Common myeloid progenitor, CD34-positive (primary cell): ENCODE measurements at regions not wholly inside any gene's neighbourhood (a gene's known extent, or its start where the extent isn't known, plus 50 kb on each side); places are given as distances from the start of the nearest gene placed in this dataset.

Source experiments
- CTCF ChIA-PET: fragments of 350-600 bp; sonication (Branson Sonifier 250); formaldehyde crosslinking; loops from one replicate; lab custom pipeline; 2021; ENCODE audit warnings: antibody characterized with exemption; lab: Charles Lee
- POLR2A ChIA-PET: fragments of 350-600 bp; sonication (Branson Sonifier 250); formaldehyde crosslinking; loops from one replicate; lab custom pipeline; 2021; ENCODE audit warnings: antibody characterized with exemption; lab: Charles Lee
- DNase-seq, 3 donors: peaks; one replicate each; pipeline versions ENCODE4 v3.0.0 to v3.0.0-alpha.2; 2013
- H3K27ac ChIP-seq, 2 experiments: 1 replicate in 1 of 2; 2 replicates in 1 of 2; pipeline ENCODE4 v1.7.0; 2013; ENCODE audit warnings: inconsistent platforms in 2 of 2, low read length in 2 of 2, mild to moderate bottlenecking in 2 of 2, low read depth in 1 of 2, moderate library complexity in 1 of 2; ENCODE audit not compliant: severe bottlenecking in 2 of 2, insufficient read depth in 1 of 2, poor library complexity in 1 of 2
- H3K27me3 ChIP-seq, 5 experiments: replicated peaks in 2 of 5; 1 replicate in 3 of 5; 2 replicates in 2 of 5; pipeline versions ENCODE4 v1.6.1 to v1.7.0; 2013; ENCODE audit warnings: low read length in 4 of 5, mild to moderate bottlenecking in 2 of 5, moderate library complexity in 2 of 5, inconsistent platforms in 1 of 5; ENCODE audit not compliant: insufficient read depth in 5 of 5, control insufficient read depth in 4 of 5
- H3K36me3 ChIP-seq, 4 experiments: 1 replicate in 2 of 4; 2 replicates in 2 of 4; pipeline versions ENCODE4 v1.6.1 to v1.7.0; 2013; ENCODE audit warnings: low read length in 3 of 4, control low read depth in 1 of 4, mild to moderate bottlenecking in 1 of 4; ENCODE audit not compliant: control insufficient read depth in 4 of 4, insufficient read depth in 4 of 4
- H3K4me1 ChIP-seq, 4 experiments: 1 replicate in 3 of 4; 2 replicates in 1 of 4; pipeline versions ENCODE4 v1.6.1 to v1.7.1; 2013; ENCODE audit warnings: low read length in 3 of 4, mild to moderate bottlenecking in 3 of 4, control low read depth in 1 of 4, inconsistent platforms in 1 of 4, moderate library complexity in 1 of 4; ENCODE audit not compliant: control insufficient read depth in 4 of 4, insufficient read depth in 4 of 4; ENCODE audit errors: control extremely low read depth in 1 of 4
- H3K4me3 ChIP-seq, 7 experiments: 1 replicate in 4 of 7; 2 replicates in 3 of 7; pipeline versions ENCODE4 v1.5.1 to v1.7.0; 2013; ENCODE audit warnings: mild to moderate bottlenecking in 7 of 7, low read length in 6 of 7, moderate library complexity in 6 of 7, inconsistent platforms in 2 of 7, low read depth in 2 of 7, control low read depth in 1 of 7; ENCODE audit not compliant: insufficient read depth in 4 of 7, control insufficient read depth in 1 of 7; ENCODE audit errors: extremely low read depth in 1 of 7
- H3K9me3 ChIP-seq, 5 experiments: 1 replicate in 4 of 5; 2 replicates in 1 of 5; pipeline versions ENCODE4 v1.6.1 to v1.7.1; 2013; ENCODE audit warnings: low read length in 4 of 5, mild to moderate bottlenecking in 2 of 5, inconsistent platforms in 1 of 5, low read depth in 1 of 5, moderate library complexity in 1 of 5; ENCODE audit not compliant: control insufficient read depth in 4 of 5, insufficient read depth in 2 of 5; ENCODE audit errors: control extremely low read depth in 1 of 5
- WGBS: methylation state at CpG from one replicate; pipeline ENCODE4 v1.1.5; 2013; ENCODE audit not compliant: insufficient coverage; 5-methylcytosine and 5-hydroxymethylcytosine counted together

DNA sequence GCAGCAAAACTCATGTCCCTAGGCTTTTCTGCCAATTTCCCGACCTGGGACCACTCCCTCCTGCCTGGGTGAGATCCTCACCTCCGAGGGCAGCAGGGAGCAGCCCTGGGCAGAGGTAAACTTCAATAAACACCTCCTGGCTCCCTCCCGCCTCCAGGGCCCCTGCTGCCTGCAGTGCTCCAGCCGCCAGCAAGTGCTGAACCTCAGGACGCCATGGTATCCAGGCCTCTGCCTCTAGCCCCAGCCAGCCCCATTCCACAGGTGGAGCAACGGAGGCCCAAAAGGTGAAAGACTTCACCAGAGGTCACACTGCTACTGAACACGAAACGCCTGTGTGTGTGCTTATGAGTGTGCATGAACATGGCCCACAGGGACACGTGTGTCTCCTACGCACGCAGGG, 59.9 kb upstream of the LINGO1 start:
- H3K9me3 ChIP-seq = no peaks in the 10 kb centered on the region
- no peak for DNase-seq
- H3K27me3 ChIP-seq = peaks cover 0 to 46% (median 6%) of the 10 kb centered on the region in 5 experiments
- no peaks in the 10 kb centered on the region for H3K4me1 ChIP-seq
- no peak overlapping the region for H3K4me3 ChIP-seq
- POLR2A ChIA-PET = no interaction called here
- 86% methylated on average over 7 of the region's 11 CpGs for WGBS
- no peak overlapping the region for H3K27ac ChIP-seq
- no peaks in the 10 kb centered on the region for H3K36me3 ChIP-seq
- CTCF ChIA-PET = no interaction called here

GRCh38 chr15:77691607-77692006, 58.9 kb upstream of the LINGO1 start:
- ChIA-PET CTCF (no interaction called here), POLR2A (no interaction called here)
- Histone ChIP-seq H3K36me3 (no peaks in the 10 kb centered on the region), H3K4me1 (no peaks in the 10 kb centered on the region), H3K27me3 (peaks cover 0 to 38% (median 6%) of the 10 kb centered on the region in 5 experiments), H3K27ac (no peak overlapping the region), H3K4me3 (no peak overlapping the region), H3K9me3 (no peaks in the 10 kb centered on the region)
- 91% methylated on average over 12 of the region's 14 CpGs for WGBS
- no peak for DNase-seq

DNA sequence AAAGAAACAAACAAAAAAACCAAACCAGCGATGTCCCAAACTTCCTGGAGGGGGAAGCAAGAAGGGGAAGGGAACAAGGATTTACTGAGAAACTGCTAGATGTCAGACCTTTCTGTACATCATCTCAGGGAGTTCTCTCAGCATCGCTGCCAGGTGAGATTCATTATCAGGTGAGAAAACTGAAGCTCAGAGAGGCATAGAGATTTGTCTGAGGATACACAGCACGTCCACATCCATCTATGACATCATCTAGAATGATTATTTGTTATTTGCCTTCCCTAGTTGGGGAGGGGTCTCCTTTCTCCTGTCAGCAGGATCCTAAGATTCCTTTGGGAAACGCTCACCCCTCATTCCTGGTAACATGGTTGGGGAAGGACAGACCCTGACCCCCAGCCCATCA, 57.1 kb upstream of the LINGO1 start:
- ChIA-PET POLR2A (no interaction called here), CTCF (interaction anchor here (0.6 kb wide), 1 partner anchor 30 kb away, joined by 3 read pairs; no protein-coding TSS in a partner anchor)
- no peaks in the 10 kb centered on the region for H3K9me3 ChIP-seq
- 83% methylated on average over 2 of the region's 4 CpGs for WGBS
- H3K4me1 ChIP-seq = no peaks in the 10 kb centered on the region
- no peak overlapping the region for H3K27ac ChIP-seq
- no peak overlapping the region for H3K4me3 ChIP-seq
- H3K36me3 ChIP-seq = no peaks in the 10 kb centered on the region
- H3K27me3 ChIP-seq = peaks cover 0 to 28% (median 6%) of the 10 kb centered on the region in 5 experiments
- no peak for DNase-seq

DNA sequence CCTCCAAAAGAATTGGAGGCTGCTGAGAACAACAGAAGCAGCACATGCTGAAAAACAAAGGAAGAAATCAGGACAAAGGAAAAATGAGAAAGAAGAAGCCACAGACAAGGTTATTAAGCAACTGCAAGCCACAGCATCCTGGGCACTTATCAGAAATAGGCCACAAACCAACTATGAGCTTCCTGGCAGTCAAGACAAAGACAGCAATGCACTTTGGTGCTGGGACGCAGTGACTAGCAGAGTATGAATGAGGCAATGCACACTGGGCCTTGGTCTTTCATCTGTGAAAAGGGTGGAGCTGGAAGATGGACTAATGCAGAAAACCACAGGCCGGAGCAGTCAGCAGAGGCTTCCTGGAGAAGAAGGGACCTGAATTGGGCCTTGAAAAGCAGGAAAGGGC, 56.0 kb upstream of the LINGO1 start:
- Histone ChIP-seq H3K4me1 (no peaks in the 10 kb centered on the region), H3K4me3 (no peak overlapping the region)
- 72% methylated on average over 2 of the region's 2 CpGs for WGBS

GRCh38 chr15:77688266-77688665, 55.6 kb upstream of the LINGO1 start:
- 79% methylated on average over 6 of the region's 8 CpGs for WGBS
- ChIA-PET POLR2A (no interaction called here), CTCF (no interaction called here)
- no peak overlapping the region for H3K27ac ChIP-seq
- H3K36me3 ChIP-seq = no peaks in the 10 kb centered on the region
- peaks cover 0 to under 1% (median 0%) of the 10 kb centered on the region in 5 experiments for H3K9me3 ChIP-seq
- no peak for DNase-seq
- peaks cover 0 to 34% (median 6%) of the 10 kb centered on the region in 5 experiments for H3K27me3 ChIP-seq
- no peaks in the 10 kb centered on the region for H3K4me1 ChIP-seq
- no peak overlapping the region for H3K4me3 ChIP-seq

More for the DNA sequence above, 56.0 kb upstream of the LINGO1 start:
- Histone ChIP-seq H3K9me3 (no peaks in the 10 kb centered on the region), H3K27ac (no peak overlapping the region), H3K36me3 (no peaks in the 10 kb centered on the region), H3K27me3 (peaks cover 0 to 32% (median 6%) of the 10 kb centered on the region in 5 experiments)
- CTCF ChIA-PET = no interaction called here
- POLR2A ChIA-PET = no interaction called here
- DNase-seq = no peak

DNA sequence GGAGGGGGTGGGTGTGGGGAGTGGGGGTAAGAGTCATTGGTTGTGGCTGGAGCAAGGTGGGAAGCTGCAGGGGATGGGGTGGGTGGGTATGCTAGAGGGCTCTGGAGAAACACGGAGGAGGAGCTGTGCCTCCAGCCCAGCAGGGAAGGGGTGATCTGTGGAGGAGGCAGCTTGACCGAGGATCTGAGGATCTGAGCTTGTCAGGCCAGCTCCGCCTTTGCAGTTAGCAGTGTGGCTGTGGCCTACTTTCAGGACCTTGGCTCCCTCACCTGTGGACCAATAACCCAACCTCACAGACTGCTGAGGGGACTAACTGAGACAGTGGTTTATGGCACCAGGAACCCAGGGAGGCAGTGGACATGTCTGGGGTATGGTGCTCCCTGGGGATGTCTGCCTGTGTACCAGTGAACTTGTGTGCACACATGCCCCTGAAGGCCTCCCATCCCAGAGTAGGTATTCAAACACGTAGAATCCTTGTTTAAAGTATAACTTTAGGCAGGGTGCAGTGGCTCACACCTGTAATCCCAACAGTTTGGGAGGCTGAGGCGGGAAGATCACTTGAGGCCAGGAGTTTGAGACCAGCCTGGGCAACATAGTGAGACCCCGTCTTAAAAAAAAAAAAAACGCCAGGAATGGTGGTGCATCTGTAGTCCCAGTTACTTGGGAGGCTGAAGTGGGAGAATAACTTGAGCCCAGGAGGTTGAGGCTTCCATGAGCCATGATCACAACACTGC, 52.5 kb upstream of the LINGO1 start:
- no peaks in the 10 kb centered on the region for H3K36me3 ChIP-seq
- ChIA-PET POLR2A (no interaction called here), CTCF (no interaction called here)
- no peak overlapping the region for H3K4me3 ChIP-seq
- no peak overlapping the region for H3K27ac ChIP-seq
- H3K9me3 ChIP-seq = peaks cover 0 to 4% (median 0%) of the 10 kb centered on the region in 5 experiments
- peaks cover 0 to 29% (median 11%) of the 10 kb centered on the region in 5 experiments for H3K27me3 ChIP-seq
- no peak for DNase-seq
- no peaks in the 10 kb centered on the region for H3K4me1 ChIP-seq
- 100% methylated on average over 5 of the region's 7 CpGs for WGBS

DNA sequence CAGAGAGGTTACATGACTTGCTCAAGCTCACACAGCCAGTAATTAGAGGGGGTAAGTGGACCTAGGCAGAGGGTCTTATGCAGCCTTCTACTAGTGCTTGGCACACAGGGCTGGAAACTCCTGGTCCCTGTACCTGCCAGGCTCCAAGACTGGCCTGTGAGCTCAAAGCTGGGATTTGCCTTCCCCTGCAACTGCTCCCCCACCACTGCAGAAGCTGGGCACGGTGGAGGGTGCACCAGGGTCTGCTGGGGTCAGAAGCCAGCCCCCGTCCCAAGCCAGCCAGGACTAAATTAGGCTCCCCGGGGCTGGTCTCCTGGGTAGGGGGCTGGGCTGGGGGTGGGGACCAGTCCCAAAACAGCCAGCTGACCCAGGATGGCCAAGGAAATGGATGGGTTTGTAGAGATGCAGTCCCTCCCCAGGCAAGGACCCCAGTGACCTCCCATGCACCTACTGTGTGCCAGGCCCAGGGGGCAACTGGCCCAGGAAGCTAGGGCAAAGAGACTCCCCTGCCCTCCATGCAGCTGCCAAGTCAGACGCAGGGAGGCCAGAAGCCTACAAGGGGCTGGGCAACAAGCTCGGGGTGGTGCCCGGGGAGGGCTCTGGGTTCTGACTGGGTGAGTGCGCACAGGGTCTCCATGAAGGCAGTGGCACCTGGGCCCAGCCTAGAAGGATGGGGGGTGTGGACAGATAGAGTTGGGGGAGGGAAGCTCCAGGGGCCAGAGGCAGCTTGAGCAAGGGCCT, 51.8 kb upstream of the LINGO1 start:
- H3K36me3 ChIP-seq = no peaks in the 10 kb centered on the region
- POLR2A ChIA-PET = no interaction called here
- H3K27ac ChIP-seq = no peak overlapping the region
- H3K4me1 ChIP-seq = no peaks in the 10 kb centered on the region
- peaks cover 0 to 4% (median 0%) of the 10 kb centered on the region in 5 experiments for H3K9me3 ChIP-seq
- no peak overlapping the region for H3K4me3 ChIP-seq
- no peak for DNase-seq
- CTCF ChIA-PET = no interaction called here
- H3K27me3 ChIP-seq = peaks cover 0 to 33% (median 13%) of the 10 kb centered on the region in 5 experiments
- 100% methylated on average over 3 of the region's 7 CpGs for WGBS
